ENCODE measurements at regions not wholly inside any gene's neighbourhood (a gene's known extent, or its start where the extent isn't known, plus 50 kb on each side); places are given as distances from the start of the nearest gene placed in this dataset.

GRCh38 chr2:215531284-215531683 is 95.4 kb upstream of the FN1 start:
- H3K36me3 ChIP-seq: no peaks in the 10 kb centered on the region
- H3K27me3 ChIP-seq: no peaks in the 10 kb centered on the region
- H3K4me1 ChIP-seq (ENCODE audit: low read depth): peaks cover 7% of the 10 kb centered on the region
- H3K9me3 ChIP-seq (ENCODE audit: low read depth): no peaks in the 10 kb centered on the region
- DNase-seq (ENCODE audit: low read depth in 1 of 2, low spot score in 1 of 2): peak in 1 of 2 donors; percentile 89
- TF ChIP-seq CTCF (IDR thresholded peaks at IDR 0.05; ENCODE audit: low read depth, low read length): no peak
- H3K27ac ChIP-seq: no peak overlapping the region
- no peak overlapping the region for H3K4me3 ChIP-seq

GRCh38 chr2:215530191-215530968 is 94.5 kb upstream of the FN1 start:
- H3K27ac ChIP-seq: no peak overlapping the region
- peaks cover 7% of the 10 kb centered on the region for H3K4me1 ChIP-seq (ENCODE audit: low read depth)
- H3K4me3 ChIP-seq: no peak overlapping the region
- no peak for TF ChIP-seq CTCF (IDR thresholded peaks at IDR 0.05; ENCODE audit: low read depth, low read length)
- DNase-seq (ENCODE audit: low read depth in 1 of 2, low spot score in 1 of 2): peak in 1 of 2 donors; percentile 36
- no peaks in the 10 kb centered on the region for H3K9me3 ChIP-seq (ENCODE audit: low read depth)
- no peaks in the 10 kb centered on the region for H3K27me3 ChIP-seq
- no peaks in the 10 kb centered on the region for H3K36me3 ChIP-seq

GRCh38 chr2:215529271-215529670 is 93.4 kb upstream of the FN1 start:
- Histone ChIP-seq H3K27me3 (no peaks in the 10 kb centered on the region), H3K4me3 (no peak overlapping the region), H3K36me3 (no peaks in the 10 kb centered on the region), H3K27ac (no peak overlapping the region), H3K4me1 (ENCODE audit: low read depth) (peaks cover 7% of the 10 kb centered on the region), H3K9me3 (ENCODE audit: low read depth) (no peaks in the 10 kb centered on the region)
- TF ChIP-seq CTCF (IDR thresholded peaks at IDR 0.05; ENCODE audit: low read depth, low read length): no peak
- peak in 1 of 2 donors; percentile 87 for DNase-seq (ENCODE audit: low read depth in 1 of 2, low spot score in 1 of 2)

- Histone ChIP-seq H3K9me3 (ENCODE audit: low read depth) (no peaks in the 10 kb centered on the region), H3K36me3 (no peaks in the 10 kb centered on the region), H3K4me3 (no peak overlapping the region), H3K27me3 (no peaks in the 10 kb centered on the region), H3K4me1 (ENCODE audit: low read depth) (peaks cover 7% of the 10 kb centered on the region), H3K27ac (no peak overlapping the region)
- no peak for TF ChIP-seq CTCF (IDR thresholded peaks at IDR 0.05; ENCODE audit: low read depth, low read length)
- DNase-seq (ENCODE audit: low read depth in 1 of 2, low spot score in 1 of 2): peak in 1 of 2 donors; percentile 94
Measured at GRCh38 chr2:215528555-215528954, 92.7 kb upstream of the FN1 start.

GRCh38 chr2:215527736-215528135 is 91.9 kb upstream of the FN1 start:
- no peak overlapping the region for H3K27ac ChIP-seq
- peak in 1 of 2 donors; percentile 73 for DNase-seq (ENCODE audit: low read depth in 1 of 2, low spot score in 1 of 2)

More at GRCh38 chr2:215527736-215528135, 91.9 kb upstream of the FN1 start:
- Histone ChIP-seq H3K36me3 (no peaks in the 10 kb centered on the region), H3K4me1 (ENCODE audit: low read depth) (peaks cover 7% of the 10 kb centered on the region), H3K9me3 (ENCODE audit: low read depth) (no peaks in the 10 kb centered on the region), H3K27me3 (no peaks in the 10 kb centered on the region), H3K4me3 (no peak overlapping the region)
- TF ChIP-seq CTCF (IDR thresholded peaks at IDR 0.05; ENCODE audit: low read depth, low read length): no peak
